Erythroblast (primary cell): ENCODE measurements at regions not wholly inside any gene's neighbourhood (a gene's known extent, or its start where the extent isn't known, plus 50 kb on each side); places are given as distances from the start of the nearest gene placed in this dataset.

Source experiments
- DNase-seq, 2 experiments: peaks; one replicate each; lab custom pipeline; 2025; lab: John Stamatoyannopoulos, UW
- GATA1 ChIP-seq: IDR thresholded peaks from 2 replicates; pipeline ENCODE4 v1.6.1; 2011; ENCODE audit warnings: low read depth, mild to moderate bottlenecking, control low read depth, low read length, moderate library complexity
- POLR2A ChIP-seq: IDR thresholded peaks from 2 replicates; pipeline ENCODE4 v1.6.1; 2011; ENCODE audit warnings: mild to moderate bottlenecking, low read length

DNA sequence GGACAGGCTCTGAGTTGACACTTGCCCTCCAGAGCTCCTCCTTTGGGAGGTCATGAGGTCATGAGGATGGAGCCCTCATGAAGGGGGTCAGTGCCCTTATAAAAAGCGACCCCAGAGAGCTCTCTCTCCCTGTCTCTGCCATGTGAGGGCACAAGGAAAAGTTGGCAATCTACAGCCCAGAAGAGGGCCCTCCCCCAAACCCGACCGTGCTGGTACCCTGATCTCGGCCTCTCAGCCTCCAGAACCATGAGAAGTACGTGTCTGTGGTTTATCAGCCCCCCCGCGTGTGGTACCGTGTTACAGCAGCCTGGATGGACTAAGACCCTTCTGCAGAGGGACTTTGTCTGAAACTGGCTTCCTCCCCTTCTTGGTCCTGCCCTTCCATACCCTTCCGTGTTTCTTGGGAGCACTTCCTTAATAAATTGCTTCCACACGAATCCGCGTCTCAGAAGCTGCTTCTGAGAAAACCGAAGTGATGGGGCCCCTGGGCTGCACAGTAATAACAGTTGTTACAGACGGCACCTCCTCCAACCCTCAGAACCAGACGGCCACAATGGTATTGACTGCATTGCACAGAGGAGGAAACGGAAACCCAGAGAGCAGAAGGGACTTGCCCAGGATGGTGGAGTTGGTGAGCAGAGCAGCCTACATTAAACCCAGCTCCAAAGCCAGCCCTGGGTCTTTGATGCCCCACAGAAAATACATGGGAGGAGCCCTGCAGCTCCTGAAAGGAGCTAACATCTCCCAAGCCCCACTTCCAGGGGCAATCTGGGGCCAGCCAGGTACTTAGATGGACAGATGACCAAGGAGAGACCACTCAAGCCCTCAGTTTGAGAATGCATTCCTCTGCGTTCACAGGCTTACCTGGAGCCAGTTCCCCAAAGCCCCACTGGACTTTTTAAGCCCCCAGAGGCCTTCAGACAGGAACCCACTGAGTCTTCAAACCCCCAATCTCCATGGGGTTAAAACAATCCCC is 242.7 kb downstream of the BCOR start:
- TF ChIP-seq GATA1 (no peak), POLR2A (no peak)
- DNase-seq: peak in 1 of 2 experiments; percentile 1

- no peak for TF ChIP-seq GATA1
- TF ChIP-seq POLR2A: no peak
- DNase-seq: peak; percentile 1 to 25
Measured at GRCh38 chrX:39855748-39856129, 242.0 kb downstream of the BCOR start.

GRCh38 chrX:39856472-39857121 is 241.2 kb downstream of the BCOR start:
- no peak for TF ChIP-seq POLR2A
- no peak for TF ChIP-seq GATA1
- no peak for DNase-seq

GRCh38 chrX:39857780-39858179 is 240.0 kb downstream of the BCOR start:
- DNase-seq: no peak
- TF ChIP-seq GATA1 (no peak), POLR2A (no peak)

DNA sequence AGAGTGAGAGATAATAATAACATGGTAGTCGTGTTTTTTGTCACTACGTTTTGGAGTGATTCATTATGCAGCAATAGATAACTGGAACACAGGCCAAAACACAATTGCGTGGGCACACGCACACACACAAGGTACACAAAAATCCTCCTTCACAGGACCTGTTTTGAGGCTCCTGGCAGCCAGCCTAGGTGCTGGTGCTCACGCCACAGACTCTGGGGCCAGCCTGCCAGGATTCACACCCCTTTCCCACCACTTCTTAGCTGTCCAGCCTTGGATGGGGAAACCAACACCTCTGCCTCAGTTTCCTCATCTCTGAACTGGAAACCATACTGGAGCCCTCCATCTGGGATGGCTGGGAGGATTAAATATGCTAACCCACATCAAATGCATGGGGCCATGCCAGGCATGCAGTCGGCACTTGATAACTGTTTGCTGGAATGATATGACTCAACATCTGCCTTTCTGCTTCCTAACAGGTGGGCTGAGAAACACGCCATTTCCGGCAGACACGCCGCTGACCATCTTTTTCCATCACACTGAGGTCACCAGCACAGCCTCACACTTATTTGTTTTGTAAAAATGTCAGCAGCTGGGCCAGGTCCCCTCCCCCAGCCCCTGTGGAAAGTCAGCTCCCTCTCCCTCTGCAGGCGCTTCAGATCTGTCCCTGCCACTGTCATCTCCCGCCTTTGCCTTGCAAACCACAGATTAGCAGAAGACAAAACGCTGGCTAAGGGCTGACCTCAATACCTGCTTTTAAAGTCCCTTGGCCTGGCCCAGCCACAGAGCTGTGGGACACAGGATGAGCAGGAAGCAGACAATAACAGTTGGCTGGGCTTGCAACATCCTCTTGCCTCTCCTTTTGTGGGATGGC is 237.5 kb downstream of the BCOR start:
- DNase-seq: no peak
- TF ChIP-seq POLR2A (peak; percentile 16), GATA1 (no peak)

DNA sequence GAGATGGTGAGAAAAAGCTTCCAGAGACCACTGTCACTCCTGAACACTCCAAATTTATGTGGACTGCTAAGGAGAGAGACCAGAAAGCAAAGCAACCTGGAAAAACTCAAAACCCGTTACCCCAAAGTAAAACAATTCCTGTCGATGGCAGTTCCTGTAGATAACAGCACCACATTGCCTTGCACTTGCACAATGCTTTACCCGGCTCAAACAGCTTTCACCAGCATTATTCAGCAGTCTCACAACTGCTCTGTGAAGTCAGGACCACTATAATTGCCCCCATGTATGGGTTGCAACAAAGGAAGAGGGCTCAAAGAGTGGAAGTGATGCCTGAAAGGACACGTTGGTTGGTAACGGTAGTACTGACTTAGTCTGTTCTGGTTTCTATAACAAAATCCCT is 234.8 kb downstream of the BCOR start:
- TF ChIP-seq POLR2A (no peak), GATA1 (no peak)
- DNase-seq: no peak

DNA sequence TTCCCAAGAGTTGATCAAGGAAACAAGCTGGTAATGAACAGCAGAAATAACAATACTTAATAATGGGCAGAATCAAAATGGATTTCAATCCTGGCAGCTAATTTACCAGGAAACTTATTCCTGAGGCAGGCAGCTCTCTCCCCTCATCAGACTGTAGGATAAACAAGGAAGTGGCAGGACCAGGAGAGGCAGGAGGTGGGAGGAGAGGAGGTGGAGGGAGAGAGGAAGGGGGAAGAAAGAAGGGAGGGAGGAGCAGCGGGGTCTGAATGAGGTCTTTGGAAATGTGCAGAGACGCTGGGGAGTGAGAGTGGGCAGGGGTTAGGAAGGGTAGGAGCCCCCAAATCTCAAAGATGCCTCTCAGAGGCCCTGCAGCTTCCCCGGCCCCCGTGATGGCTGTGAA is 231.5 kb downstream of the BCOR start:
- DNase-seq: no peak
- no peak for TF ChIP-seq POLR2A
- TF ChIP-seq GATA1: no peak

DNA sequence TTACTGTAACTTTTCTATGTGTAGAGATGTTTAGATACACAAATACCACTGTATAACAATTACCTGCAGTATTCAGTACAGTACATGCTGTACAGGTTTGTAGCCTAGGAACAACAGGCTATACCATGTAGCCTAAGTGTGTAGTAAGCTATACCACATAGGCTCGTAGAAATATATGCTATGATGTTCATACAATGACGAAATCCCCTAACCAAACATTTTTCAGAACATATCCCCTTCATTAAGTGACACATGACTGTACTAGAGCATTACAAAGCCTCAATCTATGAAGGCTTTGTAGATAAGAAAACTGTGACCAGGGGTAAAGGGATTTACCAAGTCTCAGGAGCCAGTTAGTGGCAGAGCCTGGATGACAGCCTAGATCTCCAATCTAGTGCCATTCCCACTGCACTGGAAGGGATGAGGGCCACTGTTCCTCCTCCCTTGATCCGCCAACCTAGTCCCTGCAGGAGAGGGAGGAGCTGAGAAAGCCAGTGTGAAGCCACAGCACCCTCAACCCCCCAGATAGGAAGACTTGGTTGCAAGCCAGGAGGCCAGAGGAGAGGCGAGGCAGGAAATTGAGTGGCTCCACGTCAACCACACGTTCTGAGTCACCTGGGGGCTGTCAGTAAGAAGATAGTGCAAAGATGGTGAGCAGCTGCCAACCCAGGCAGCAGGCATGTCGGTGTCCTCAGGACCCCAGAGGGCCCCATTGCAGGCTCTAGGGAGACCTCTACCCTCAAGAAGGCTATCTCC is 227.7 kb downstream of the BCOR start:
- no peak for DNase-seq
- TF ChIP-seq POLR2A: no peak
- no peak for TF ChIP-seq GATA1

DNA sequence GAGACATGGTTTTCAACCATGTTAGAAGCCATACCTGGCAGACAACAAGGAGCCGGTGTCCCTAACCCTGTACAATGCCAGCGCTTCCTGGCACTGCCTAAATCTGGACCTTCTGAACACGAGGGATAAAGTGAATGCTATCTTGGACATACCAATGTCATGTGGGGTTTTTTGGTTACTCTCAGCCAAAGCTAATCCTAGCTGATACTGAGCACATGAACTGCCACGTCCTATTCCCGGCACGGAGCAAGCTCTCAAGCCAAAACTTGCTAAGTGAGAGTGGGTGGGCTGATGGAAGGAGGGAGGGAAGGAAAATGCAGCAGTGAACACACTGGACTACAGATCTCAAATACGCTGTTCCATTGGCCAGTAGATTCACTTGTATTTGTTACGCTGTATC is 226.1 kb downstream of the BCOR start:
- TF ChIP-seq POLR2A (no peak), GATA1 (no peak)
- no peak for DNase-seq

DNA sequence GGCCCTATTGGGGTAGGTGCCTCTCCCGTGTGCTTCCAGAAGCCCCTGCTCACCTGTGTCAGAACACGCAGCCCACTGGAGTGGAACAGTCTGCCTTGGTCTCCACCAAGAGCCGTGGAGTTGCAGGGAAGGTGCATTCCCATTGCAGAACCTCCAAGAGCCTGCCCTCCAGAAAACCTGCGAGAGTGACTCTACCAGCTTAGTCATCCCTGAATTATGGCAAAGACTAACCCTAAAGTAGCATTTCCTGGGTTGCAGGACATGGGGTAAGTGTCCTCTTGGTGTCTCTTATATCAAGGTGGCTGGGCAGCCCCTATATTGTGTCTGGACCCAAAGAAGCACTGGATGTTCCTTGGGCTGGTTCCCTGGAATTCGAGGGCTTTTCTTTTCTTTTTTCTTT is 224.6 kb downstream of the BCOR start:
- TF ChIP-seq GATA1 (no peak), POLR2A (no peak)
- no peak for DNase-seq

DNA sequence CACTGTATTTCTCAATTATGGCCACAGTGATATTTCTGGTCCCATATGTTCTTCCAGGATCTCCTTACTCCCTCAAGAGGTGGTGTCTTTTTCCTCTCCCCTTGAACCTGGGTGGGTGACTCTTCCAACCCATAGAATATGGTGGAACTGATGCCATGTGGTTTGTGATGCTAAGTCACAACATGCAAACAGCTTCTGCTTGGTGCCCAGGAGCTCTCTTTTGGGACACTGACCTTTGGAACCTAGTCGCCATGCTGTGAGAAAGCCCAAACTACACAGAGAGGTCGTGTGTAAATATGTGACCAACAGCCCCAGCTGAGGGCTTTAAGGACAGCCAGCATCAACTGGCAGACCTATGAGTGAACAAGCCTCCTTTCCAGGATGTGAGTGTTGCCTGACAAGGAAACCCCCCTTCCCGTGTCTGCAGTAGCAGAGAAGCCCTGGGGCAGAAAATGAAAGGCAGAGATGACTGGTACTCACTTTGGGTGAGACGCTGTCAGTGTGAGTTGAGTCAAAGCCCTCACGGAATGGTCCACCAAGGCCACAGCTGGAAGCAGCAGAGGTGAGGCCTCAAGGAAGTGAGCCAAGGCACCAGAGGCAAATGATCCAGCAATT is 223.4 kb downstream of the BCOR start:
- TF ChIP-seq POLR2A (no peak), GATA1 (no peak)
- DNase-seq: no peak

- DNase-seq: no peak
- TF ChIP-seq POLR2A (no peak), GATA1 (no peak)
Measured at GRCh38 chrX:39875834-39876628, 221.7 kb downstream of the BCOR start.

- TF ChIP-seq GATA1 (no peak), POLR2A (no peak)
- DNase-seq: no peak
Measured at GRCh38 chrX:39877905-39878304, 219.9 kb downstream of the BCOR start.
